Umbilical cord (tissue), 1 donor: ENCODE measurements at regions not wholly inside any gene's neighbourhood (a gene's known extent, or its start where the extent isn't known, plus 50 kb on each side); places are given as distances from the start of the nearest gene placed in this dataset.

Experiments
- DNase-seq: peaks from one replicate; pipeline ENCODE4 v3.0.0-alpha.2; 2015; ENCODE audit warnings: low spot score

- no peak for DNase-seq
These were observed 95.8 kb upstream of the PRR20A start for GRCh38 chr13:57044910-57045309.

GRCh38 chr13:57045826-57046546, 94.7 kb upstream of the PRR20A start:
- DNase-seq = no peak

- no peak for DNase-seq
These were observed 84.0 kb upstream of the PRR20A start for GRCh38 chr13:57056601-57057180.

GRCh38 chr13:57063007-57063406, 77.7 kb upstream of the PRR20A start:
- no peak for DNase-seq

GRCh38 chr13:57073983-57074382, 66.7 kb upstream of the PRR20A start:
- DNase-seq = no peak

- DNase-seq = no peak
These were observed 65.1 kb upstream of the PRR20A start for GRCh38 chr13:57075588-57075987.

- no peak for DNase-seq
These were observed 53.7 kb upstream of the PRR20A start for GRCh38 chr13:57087006-57087405.
